K562 (cell line): ENCODE measurements at regions not wholly inside any gene's neighbourhood (a gene's known extent, or its start where the extent isn't known, plus 50 kb on each side); places are given as distances from the start of the nearest gene placed in this dataset.

Source experiments
- CC2D1A ChIP-seq: fragments of 450-650 bp; IDR thresholded peaks from 2 replicates; pipeline ENCODE4 v1.6.1; 2017; ENCODE audit warnings: mild to moderate bottlenecking
- CTCF ChIP-seq, 3 experiments: IDR thresholded peaks in 2 of 3; conservative IDR thresholded peaks in 1 of 3; 2 replicates each; pipeline ENCODE4 v1.5.1; 2011 to 2012; ENCODE audit warnings: low read length in 3 of 3, mild to moderate bottlenecking in 3 of 3, control low read depth in 2 of 3, improper control_type of control experiment in 1 of 3, inconsistent platforms in 1 of 3, low read depth in 1 of 3, mixed read lengths in 1 of 3, moderate library complexity in 1 of 3; ENCODE audit not compliant: insufficient read depth in 2 of 3
- NFATC3 ChIP-seq: fragments of 450-650 bp; IDR thresholded peaks from 2 replicates; pipeline ENCODE4 v1.6.1; 2017; ENCODE audit warnings: mild to moderate bottlenecking
- NRF1 ChIP-seq, 2 experiments: fragments of 450-650 bp; IDR thresholded peaks in 1 of 2; conservative IDR thresholded peaks in 1 of 2; 2 replicates each; pipeline ENCODE4 v1.6.1; 2014; ENCODE audit warnings: mild to moderate bottlenecking in 2 of 2
- PBX2 ChIP-seq, 2 experiments: IDR thresholded peaks in 1 of 2; conservative IDR thresholded peaks in 1 of 2; 2 replicates each; pipeline ENCODE4 v1.6.1; 2016; ENCODE audit warnings: low read depth in 2 of 2, mild to moderate bottlenecking in 1 of 2, missing compliant biosample characterization in 1 of 2, missing genetic modification characterization in 1 of 2, moderate library complexity in 1 of 2
- TCF3 ChIP-seq: sonication (generic); formaldehyde crosslinking; IDR thresholded peaks from 2 replicates; pipeline ENCODE4 v1.4.0; 2020; ENCODE audit warnings: mild to moderate bottlenecking, missing genetic modification reagents
- THRB ChIP-seq: fragments of 450-650 bp; formaldehyde crosslinking; conservative IDR thresholded peaks from 2 replicates; pipeline ENCODE4 v1.4.0; 2022; ENCODE audit warnings: mild to moderate bottlenecking, missing genetic modification characterization
- VEZF1 ChIP-seq: fragments of 200-800 bp; sonication (Bioruptor generic); IDR thresholded peaks from 2 replicates; pipeline ENCODE4 v1.6.1; 2017; ENCODE audit warnings: missing genetic modification characterization, missing compliant biosample characterization
- TF ChIP-seq, protein P1 (sequence below), 2 experiments: fragments of 250-450 bp in 1 of 2; fragments of 450-650 bp in 1 of 2; sonication (Bioruptor Pico) in 1 of 2; IDR thresholded peaks; 2 replicates each; pipeline versions ENCODE4 v1.6.1 to v1.8.0; 2016 to 2021; ENCODE audit warnings: mild to moderate bottlenecking in 2 of 2, moderate library complexity in 2 of 2, missing compliant biosample characterization in 1 of 2, missing genetic modification characterization in 1 of 2

DNA sequence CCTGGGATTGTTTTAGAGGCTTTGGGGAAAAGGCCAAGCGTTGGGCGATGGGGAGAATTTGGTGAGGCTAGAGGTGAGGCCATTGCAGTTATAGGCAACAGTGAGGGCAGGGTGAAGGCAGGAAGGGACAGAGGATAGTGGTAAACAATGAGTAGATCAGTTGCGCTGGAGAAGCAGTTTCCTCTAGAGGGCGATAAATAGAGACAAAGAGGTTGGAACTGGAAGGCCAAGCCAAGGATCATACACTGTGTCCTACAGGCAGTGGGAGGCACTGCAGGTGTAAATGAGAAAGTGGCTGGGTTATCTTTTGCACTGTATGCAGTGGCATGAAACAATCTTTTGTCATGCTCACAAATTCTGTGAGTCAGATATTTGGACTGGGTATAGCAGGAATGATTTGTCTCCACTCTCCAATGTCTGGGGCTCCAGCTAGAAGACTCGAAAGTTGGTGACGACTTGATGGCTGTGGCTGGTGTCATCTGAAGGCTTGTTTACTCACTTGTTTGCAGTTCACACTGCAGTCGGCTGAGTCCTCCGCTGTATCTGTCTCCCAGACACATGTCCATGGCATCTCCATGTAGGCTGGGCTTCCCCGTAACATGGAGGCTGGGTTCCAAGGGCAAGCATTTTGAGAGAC lies 82.1 kb downstream of the TNP1 start (continued):
- TF ChIP-seq PBX2 (CRISPR knock-in tag; IDR thresholded peaks at IDR 0.05; ENCODE audit: low read depth) (no peak), PBX2 (tag; conservative IDR thresholded peaks at IDR 0.05; ENCODE audit: low read depth) (0 out of 2 replicates have a peak, but pooled peaks have one; percentile 23), NFATC3 (0 out of 2 replicates have a peak, but pooled peaks have one; percentile 61), NRF1 (conservative IDR thresholded peaks at IDR 0.05 in 1 of 2, IDR thresholded peaks at IDR 0.05 in 1 of 2) (0 out of 4 replicates have a peak, but pooled peaks have one; percentile 10 to 27), CTCF (IDR thresholded peaks at IDR 0.05 in 2 of 3, conservative IDR thresholded peaks at IDR 0.05 in 1 of 3; ENCODE audit: insufficient read depth in 2 of 3, low read depth in 1 of 3, low read length in 3 of 3) (peak; percentile 92 to 99 (median 99)), THRB (CRISPR knock-in tag) (0 out of 2 replicates have a peak, but pooled peaks have one; percentile 31), VEZF1 (CRISPR knock-in tag) (peak; percentile 25; the same call in 1 of the 2 replicates), CC2D1A (peak; percentile 59; the same call in 1 of the 2 replicates), TCF3 (CRISPR knock-in tag) (peak; percentile 18; the same call in 1 of the 2 replicates)
- TF ChIP-seq, protein P1, sequence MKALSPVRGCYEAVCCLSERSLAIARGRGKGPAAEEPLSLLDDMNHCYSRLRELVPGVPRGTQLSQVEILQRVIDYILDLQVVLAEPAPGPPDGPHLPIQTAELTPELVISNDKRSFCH (CRISPR knock-in tag; IDR thresholded peaks at IDR 0.05): no peak
- TF ChIP-seq, protein P1 (tag; IDR thresholded peaks at IDR 0.05): no peak
